Skeletal muscle satellite cell (primary cell): ENCODE measurements at regions not wholly inside any gene's neighbourhood (a gene's known extent, or its start where the extent isn't known, plus 50 kb on each side); places are given as distances from the start of the nearest gene placed in this dataset.

Experiments used
- H3K27me3 ChIP-seq: 2 replicates; pipeline ENCODE4 v1.7.0; 2013; ENCODE audit warnings: low read length; ENCODE audit not compliant: control insufficient read depth, insufficient read depth
- H3K36me3 ChIP-seq: 2 replicates; pipeline ENCODE4 v1.7.0; 2013; ENCODE audit warnings: mild to moderate bottlenecking, control low read depth, low read length; ENCODE audit not compliant: insufficient read depth
- H3K4me1 ChIP-seq: 2 replicates; pipeline ENCODE4 v1.7.0; 2013; ENCODE audit warnings: low read length; ENCODE audit not compliant: control insufficient read depth, insufficient read depth
- H3K4me2 ChIP-seq: 2 replicates; pipeline ENCODE4 v1.7.0; 2013; ENCODE audit warnings: mild to moderate bottlenecking, low read length
- H3K4me3 ChIP-seq: 2 replicates; pipeline ENCODE4 v1.7.0; 2013; ENCODE audit warnings: low read length
- H3K9ac ChIP-seq: 2 replicates; pipeline ENCODE4 v1.7.0; 2013; ENCODE audit warnings: mild to moderate bottlenecking, low read depth, low read length, moderate library complexity
- H3K9me3 ChIP-seq: replicated peaks from 2 replicates; pipeline ENCODE4 v1.7.0; 2013; ENCODE audit warnings: mild to moderate bottlenecking, control low read depth, low read length

- peaks cover 16% of the 10 kb centered on the region for H3K27me3 ChIP-seq
- no peak overlapping the region for H3K9ac ChIP-seq
- no peaks in the 10 kb centered on the region for H3K36me3 ChIP-seq
- H3K4me2 ChIP-seq: no peak overlapping the region
- no peak overlapping the region for H3K4me3 ChIP-seq
- H3K9me3 ChIP-seq: no peaks in the 10 kb centered on the region
- H3K4me1 ChIP-seq: no peaks in the 10 kb centered on the region
Observed at GRCh38 chr2:41886145-41886664, 161.6 kb upstream of the PKDCC start.

- Histone ChIP-seq H3K36me3 (no peaks in the 10 kb centered on the region), H3K9me3 (no peaks in the 10 kb centered on the region), H3K4me2 (no peak overlapping the region), H3K27me3 (peaks cover 14% of the 10 kb centered on the region), H3K4me1 (no peaks in the 10 kb centered on the region), H3K9ac (no peak overlapping the region), H3K4me3 (no peak overlapping the region)
Observed at GRCh38 chr2:41886757-41887156, 161.1 kb upstream of the PKDCC start.

- peaks cover 20% of the 10 kb centered on the region for H3K27me3 ChIP-seq
- H3K4me1 ChIP-seq: no peaks in the 10 kb centered on the region
- H3K9me3 ChIP-seq: no peaks in the 10 kb centered on the region
- H3K36me3 ChIP-seq: no peaks in the 10 kb centered on the region
- no peak overlapping the region for H3K4me3 ChIP-seq
- H3K4me2 ChIP-seq: no peak overlapping the region
- H3K9ac ChIP-seq: no peak overlapping the region
Observed at GRCh38 chr2:41890341-41890740, 157.5 kb upstream of the PKDCC start.

GRCh38 chr2:41892476-41892875, 155.3 kb upstream of the PKDCC start:
- H3K4me3 ChIP-seq: no peak overlapping the region
- no peak overlapping the region for H3K4me2 ChIP-seq
- H3K9ac ChIP-seq: no peak overlapping the region
- H3K4me1 ChIP-seq: no peaks in the 10 kb centered on the region
- H3K36me3 ChIP-seq: no peaks in the 10 kb centered on the region
- H3K27me3 ChIP-seq: peaks cover 22% of the 10 kb centered on the region
- no peaks in the 10 kb centered on the region for H3K9me3 ChIP-seq

GRCh38 chr2:41894563-41895333, 153.1 kb upstream of the PKDCC start:
- Histone ChIP-seq H3K36me3 (no peaks in the 10 kb centered on the region), H3K4me2 (no peak overlapping the region), H3K27me3 (peaks cover 22% of the 10 kb centered on the region), H3K9ac (no peak overlapping the region), H3K4me3 (no peak overlapping the region), H3K9me3 (no peaks in the 10 kb centered on the region), H3K4me1 (no peaks in the 10 kb centered on the region)

GRCh38 chr2:41895334-41895664, 152.5 kb upstream of the PKDCC start:
- Histone ChIP-seq H3K36me3 (no peaks in the 10 kb centered on the region), H3K4me3 (no peak overlapping the region), H3K9ac (no peak overlapping the region), H3K4me1 (no peaks in the 10 kb centered on the region), H3K9me3 (no peaks in the 10 kb centered on the region), H3K27me3 (peaks cover 22% of the 10 kb centered on the region), H3K4me2 (no peak overlapping the region)

GRCh38 chr2:41896186-41896846, 151.5 kb upstream of the PKDCC start:
- Histone ChIP-seq H3K4me2 (no peak overlapping the region), H3K27me3 (peaks cover 17% of the 10 kb centered on the region), H3K4me1 (no peaks in the 10 kb centered on the region), H3K4me3 (no peak overlapping the region), H3K36me3 (no peaks in the 10 kb centered on the region), H3K9ac (no peak overlapping the region), H3K9me3 (no peaks in the 10 kb centered on the region)

- H3K36me3 ChIP-seq: no peaks in the 10 kb centered on the region
- no peak overlapping the region for H3K4me3 ChIP-seq
- H3K9me3 ChIP-seq: no peaks in the 10 kb centered on the region
- H3K4me1 ChIP-seq: no peaks in the 10 kb centered on the region
- H3K9ac ChIP-seq: no peak overlapping the region
- peaks cover 12% of the 10 kb centered on the region for H3K27me3 ChIP-seq
- no peak overlapping the region for H3K4me2 ChIP-seq
Observed at GRCh38 chr2:41899189-41899588, 148.6 kb upstream of the PKDCC start.

- H3K4me2 ChIP-seq: no peak overlapping the region
- H3K4me1 ChIP-seq: no peaks in the 10 kb centered on the region
- H3K9me3 ChIP-seq: no peaks in the 10 kb centered on the region
- no peaks in the 10 kb centered on the region for H3K36me3 ChIP-seq
- H3K9ac ChIP-seq: no peak overlapping the region
- no peak overlapping the region for H3K4me3 ChIP-seq
- H3K27me3 ChIP-seq: peaks cover 11% of the 10 kb centered on the region
Observed at GRCh38 chr2:41900101-41900577, 147.7 kb upstream of the PKDCC start.

- Histone ChIP-seq H3K9me3 (no peaks in the 10 kb centered on the region), H3K4me1 (peaks cover under 1% of the 10 kb centered on the region), H3K9ac (no peak overlapping the region), H3K27me3 (peaks cover 10% of the 10 kb centered on the region), H3K4me2 (no peak overlapping the region), H3K36me3 (no peaks in the 10 kb centered on the region), H3K4me3 (no peak overlapping the region)
Observed at GRCh38 chr2:41902897-41903296, 144.9 kb upstream of the PKDCC start.

GRCh38 chr2:41903474-41904135, 144.2 kb upstream of the PKDCC start:
- no peaks in the 10 kb centered on the region for H3K36me3 ChIP-seq
- peaks cover 10% of the 10 kb centered on the region for H3K27me3 ChIP-seq
- H3K9me3 ChIP-seq: no peaks in the 10 kb centered on the region
- no peak overlapping the region for H3K4me3 ChIP-seq
- peaks cover 5% of the 10 kb centered on the region for H3K4me1 ChIP-seq
- no peak overlapping the region for H3K9ac ChIP-seq
- H3K4me2 ChIP-seq: no peak overlapping the region
